ENCODE measurements at regions not wholly inside any gene's neighbourhood (a gene's known extent, or its start where the extent isn't known, plus 50 kb on each side); places are given as distances from the start of the nearest gene placed in this dataset.
"Not testable (repeated sequence)": the region's sequence is repeated elsewhere in the genome, so short reads cannot be mapped to it uniquely, and the experiment has no call there.

- DNase-seq, result no peak
Observed at GRCh38 chr4:124455671-124456070, 256.9 kb downstream of the ANKRD50 start.

- no peak for DNase-seq
Observed at GRCh38 chr4:124459196-124459940, 253.2 kb downstream of the ANKRD50 start.

- DNase-seq, result no peak
Observed at GRCh38 chr4:124459941-124460310, 252.6 kb downstream of the ANKRD50 start.

GRCh38 chr4:124461592-124461991, 250.9 kb downstream of the ANKRD50 start:
- not testable (repeated sequence) for DNase-seq

- DNase-seq, result no peak
Observed at GRCh38 chr4:124462954-124463828, 249.3 kb downstream of the ANKRD50 start.

- no peak for DNase-seq
Observed at GRCh38 chr4:124464836-124465235, 247.7 kb downstream of the ANKRD50 start.

- no peak for DNase-seq
Observed at GRCh38 chr4:124468360-124468759, 244.2 kb downstream of the ANKRD50 start.

GRCh38 chr4:124469981-124470380, 242.6 kb downstream of the ANKRD50 start:
- DNase-seq, result no peak

GRCh38 chr4:124478470-124478869, 234.1 kb downstream of the ANKRD50 start:
- DNase-seq, result no peak

GRCh38 chr4:124480061-124480460, 232.5 kb downstream of the ANKRD50 start:
- no peak for DNase-seq

- DNase-seq, result no peak
Observed at GRCh38 chr4:124481123-124481522, 231.4 kb downstream of the ANKRD50 start.

- DNase-seq, result no peak
Observed at GRCh38 chr4:124483048-124483906, 229.3 kb downstream of the ANKRD50 start.

GRCh38 chr4:124484008-124484407, 228.5 kb downstream of the ANKRD50 start:
- DNase-seq, result no peak

GRCh38 chr4:124484940-124485339, 227.6 kb downstream of the ANKRD50 start:
- no peak for DNase-seq

- DNase-seq, result no peak
Observed at GRCh38 chr4:124486423-124486822, 226.1 kb downstream of the ANKRD50 start.

- no peak for DNase-seq
Observed at GRCh38 chr4:124487651-124488050, 224.9 kb downstream of the ANKRD50 start.

GRCh38 chr4:124491361-124492145, 221.0 kb downstream of the ANKRD50 start:
- DNase-seq, result no peak

GRCh38 chr4:124499261-124499660, 213.3 kb downstream of the ANKRD50 start:
- DNase-seq, result no peak

- no peak for DNase-seq
Observed at GRCh38 chr4:124501576-124501975, 211.0 kb downstream of the ANKRD50 start.

- DNase-seq, result no peak
Observed at GRCh38 chr4:124504431-124504830, 208.1 kb downstream of the ANKRD50 start.

- DNase-seq, result no peak
Observed at GRCh38 chr4:124505211-124505610, 207.3 kb downstream of the ANKRD50 start.

- no peak for DNase-seq
Observed at GRCh38 chr4:124509151-124509550, 203.4 kb downstream of the ANKRD50 start.

Data from stimulated activated CD4-positive, alpha-beta T cell treated with anti-CD3 and anti-CD28 coated beads, Interleukin-4, amount 100 ng/mL, for 1 hour (primary cell).